ENCODE measurements at regions not wholly inside any gene's neighbourhood (a gene's known extent, or its start where the extent isn't known, plus 50 kb on each side); places are given as distances from the start of the nearest gene placed in this dataset.

GRCh38 chr5:82684659-82685058, 392.5 kb downstream of the TMEM167A start:
- DNase-seq: no peak

- DNase-seq: no peak
These were observed 393.0 kb downstream of the TMEM167A start for GRCh38 chr5:82684165-82684564.

- no peak for DNase-seq
These were observed 397.5 kb downstream of the TMEM167A start for GRCh38 chr5:82679660-82680059.

- no peak for DNase-seq
These were observed 398.5 kb upstream of the RPS23 start for GRCh38 chr5:82676661-82677060.

DNA sequence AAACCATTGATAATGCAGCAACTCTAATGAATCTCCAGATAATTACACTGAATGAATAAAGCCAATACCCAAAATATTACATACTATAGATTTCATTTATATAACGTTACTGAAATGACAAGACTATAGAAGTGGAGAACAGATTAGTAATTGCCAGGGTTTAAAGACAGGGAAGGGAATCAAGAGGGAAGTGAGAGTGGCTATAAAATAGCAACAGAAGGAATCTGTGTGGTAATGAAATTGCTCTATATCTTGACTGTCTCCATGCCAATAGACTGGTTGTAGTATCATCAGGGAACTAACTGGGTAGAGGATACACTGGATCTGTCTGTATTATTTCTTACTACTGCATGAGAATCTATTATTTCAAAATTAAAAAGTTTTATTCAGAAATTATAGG, 396.5 kb upstream of the RPS23 start:
- DNase-seq: no peak

DNA sequence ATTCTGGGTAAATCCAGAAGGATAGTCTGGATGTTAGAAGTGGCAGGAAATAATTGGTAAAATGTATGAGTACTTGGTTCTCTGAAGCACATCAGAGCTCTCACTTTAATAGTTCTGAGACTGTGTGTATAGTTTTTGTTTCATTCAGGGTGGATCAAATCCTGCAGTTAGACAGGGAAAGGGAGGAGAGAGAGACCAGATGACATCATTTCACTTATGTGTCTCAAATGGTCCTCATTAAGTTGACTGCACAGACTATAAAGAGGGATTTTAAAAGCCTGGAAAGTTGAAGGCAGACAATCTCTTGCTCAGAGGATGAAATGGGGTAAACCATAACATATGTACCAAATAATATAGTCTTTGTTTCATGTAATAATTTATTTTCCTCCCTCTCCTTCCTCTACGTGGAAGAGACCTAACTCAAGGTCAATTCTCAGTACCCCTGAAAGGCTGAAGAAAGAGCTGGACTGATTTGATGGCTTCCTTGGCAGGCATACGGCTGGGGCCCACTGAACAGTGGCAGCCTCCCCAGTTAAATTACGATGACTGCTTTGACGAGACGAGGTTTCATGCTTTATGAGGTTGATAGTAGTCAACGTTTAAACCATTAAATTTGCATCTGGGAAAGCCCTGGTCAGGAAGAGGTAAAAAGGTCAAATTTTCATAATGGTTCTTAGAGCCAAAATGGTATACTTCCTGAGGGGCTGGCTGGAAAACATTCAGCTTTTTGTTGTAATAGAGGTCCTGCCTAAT, 395.1 kb upstream of the RPS23 start:
- no peak for DNase-seq

GRCh38 chr5:82670692-82671091, 392.5 kb upstream of the RPS23 start:
- DNase-seq: no peak

DNA sequence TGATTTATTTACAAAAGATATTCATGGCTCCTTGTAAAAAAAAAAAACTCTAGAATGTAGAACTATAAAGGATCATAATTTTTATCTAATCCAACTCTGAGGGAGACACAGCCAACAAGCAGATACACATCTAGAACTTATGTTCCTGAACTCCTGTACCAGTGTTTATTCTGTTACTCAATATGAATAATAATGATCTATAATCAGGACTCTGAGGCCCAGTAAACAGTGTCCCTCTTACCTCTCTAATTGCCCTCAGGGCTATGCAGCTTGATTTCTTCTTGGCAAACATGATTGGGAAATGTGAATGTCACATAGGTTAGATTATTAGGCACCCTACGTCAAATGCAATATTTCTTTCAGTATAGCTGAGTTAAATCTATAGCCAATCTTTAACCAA, 391.6 kb upstream of the RPS23 start:
- no peak for DNase-seq

DNA sequence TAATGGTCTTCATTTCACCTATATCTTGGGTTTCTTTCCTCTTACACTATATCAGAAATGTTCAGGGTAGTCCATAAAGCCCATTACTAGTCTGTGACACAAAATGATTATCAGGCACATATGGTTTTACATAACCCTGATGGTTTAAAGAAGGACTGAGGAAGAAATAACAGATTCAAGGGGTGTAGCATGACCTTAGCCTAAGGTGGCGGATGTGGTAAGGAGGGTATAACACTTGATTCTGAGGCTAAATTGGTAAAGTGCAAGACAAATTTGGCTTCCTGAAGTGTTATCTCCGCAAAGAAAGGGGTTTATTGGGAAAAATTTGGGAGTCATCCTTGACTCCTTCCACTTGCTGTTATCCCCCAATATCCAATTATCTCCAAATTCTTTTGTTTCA, 388.2 kb upstream of the RPS23 start:
- no peak for DNase-seq

DNA sequence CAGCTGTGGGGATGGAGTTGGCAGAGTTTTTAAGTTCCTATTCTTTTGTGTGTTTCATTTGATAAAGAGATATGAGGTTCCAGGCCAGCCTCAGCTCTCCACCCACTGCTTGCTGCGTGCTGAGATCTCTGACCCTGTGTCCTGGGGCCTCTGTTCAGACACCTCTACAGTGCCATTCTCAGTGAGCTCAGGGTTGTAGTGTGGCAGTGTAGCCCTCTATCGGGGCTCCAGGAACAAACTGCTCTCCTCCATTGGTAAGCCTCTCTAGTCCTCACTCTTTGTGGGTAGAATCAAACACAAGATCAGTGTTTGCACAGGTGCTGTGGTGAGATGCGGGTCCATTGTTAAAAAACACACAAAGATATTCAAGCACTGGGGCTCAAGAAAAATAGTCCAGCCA, 386.6 kb upstream of the RPS23 start:
- no peak for DNase-seq

DNA sequence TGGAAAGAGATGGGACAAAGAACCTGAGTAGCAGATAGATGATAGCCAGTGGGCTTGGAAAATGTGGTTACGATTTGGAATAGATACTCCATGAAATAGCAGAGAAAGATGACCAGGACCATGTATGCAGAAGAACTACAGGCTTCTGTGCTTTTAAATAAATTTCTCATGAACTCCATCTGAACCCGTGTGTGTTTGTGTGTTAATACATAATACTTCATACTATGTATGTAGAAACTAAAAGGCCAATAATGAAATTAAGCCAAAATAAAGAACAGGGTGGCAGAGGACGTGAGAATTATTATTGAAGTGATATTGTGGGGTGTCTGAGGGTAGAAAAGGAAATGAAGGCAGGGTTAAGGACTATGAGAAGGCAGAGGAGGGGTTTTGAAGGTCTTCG, 385.1 kb upstream of the RPS23 start:
- no peak for DNase-seq

GRCh38 chr5:82662340-82662739, 384.2 kb upstream of the RPS23 start:
- DNase-seq: no peak

- no peak for DNase-seq
These were observed 383.8 kb upstream of the RPS23 start for GRCh38 chr5:82661933-82662332.

DNA sequence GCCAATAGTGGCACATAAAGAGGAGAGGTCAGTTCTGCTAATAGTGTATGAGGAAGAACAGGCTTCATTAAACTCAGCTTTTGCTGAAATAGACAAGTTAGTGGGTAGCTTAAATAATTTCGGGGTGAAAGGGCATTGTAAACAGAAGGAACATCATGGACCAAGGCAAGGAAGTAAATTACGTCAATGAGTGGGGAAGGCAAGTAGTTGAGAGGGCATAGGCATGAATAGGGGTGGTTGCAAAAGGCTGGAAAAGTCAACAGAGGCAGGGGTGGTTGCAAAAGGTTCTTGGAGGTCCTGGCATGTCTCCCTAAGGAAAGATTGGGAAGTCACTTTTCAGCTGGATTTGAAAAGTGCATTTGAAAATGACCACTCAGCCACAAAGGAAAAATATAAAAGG, 383.3 kb upstream of the RPS23 start:
- DNase-seq: no peak

DNA sequence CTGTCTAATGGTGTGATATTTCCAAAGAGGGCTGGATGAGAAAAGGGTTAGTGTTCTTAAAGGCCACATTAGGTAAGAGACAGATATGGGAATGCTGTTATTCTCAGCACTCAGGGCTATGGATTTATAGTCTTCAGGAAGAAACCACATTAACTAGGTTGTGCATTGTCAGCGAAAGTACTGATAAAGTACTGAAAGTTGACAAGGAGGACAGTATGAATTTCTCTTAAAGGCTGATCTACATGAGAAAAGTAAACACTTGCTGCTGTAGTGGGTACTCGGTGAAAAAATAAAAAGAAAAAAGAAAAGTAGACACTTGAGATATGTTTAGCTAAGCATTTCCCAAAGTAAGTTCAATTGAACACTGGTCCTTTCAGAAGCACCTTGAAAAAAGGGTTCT, 381.0 kb upstream of the RPS23 start:
- no peak for DNase-seq

DNA sequence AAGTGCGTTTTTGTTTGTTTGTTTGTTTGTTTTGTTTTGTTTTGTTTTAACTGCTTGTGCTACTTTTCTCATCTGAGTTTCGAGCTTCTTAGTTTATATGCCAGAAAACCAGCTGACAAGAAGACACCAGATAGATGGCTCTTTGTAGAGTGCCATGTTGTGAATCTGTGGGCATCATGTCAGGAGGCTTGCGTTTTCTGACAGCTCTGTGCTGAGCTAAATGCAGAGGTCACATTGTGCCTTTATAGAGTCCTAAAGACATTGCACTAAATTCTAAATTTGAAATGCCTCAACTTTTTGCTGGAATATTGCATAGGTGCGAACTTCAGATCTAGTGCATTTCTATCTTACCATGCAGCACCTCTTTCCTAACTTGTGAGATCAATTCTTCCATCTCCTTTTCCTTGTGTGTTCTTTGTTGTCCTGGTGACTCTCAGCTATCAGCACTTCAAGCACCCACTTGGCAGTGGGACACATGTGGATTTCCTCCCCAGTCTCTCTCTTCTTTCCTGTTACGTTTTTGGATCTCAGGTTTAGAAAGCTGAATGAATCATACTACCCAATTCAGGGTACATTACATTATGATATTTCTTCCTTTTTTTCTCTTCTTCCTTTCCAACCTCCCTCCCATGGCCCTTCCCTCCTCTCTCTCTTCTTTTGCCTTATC, 379.0 kb upstream of the RPS23 start:
- no peak for DNase-seq

DNA sequence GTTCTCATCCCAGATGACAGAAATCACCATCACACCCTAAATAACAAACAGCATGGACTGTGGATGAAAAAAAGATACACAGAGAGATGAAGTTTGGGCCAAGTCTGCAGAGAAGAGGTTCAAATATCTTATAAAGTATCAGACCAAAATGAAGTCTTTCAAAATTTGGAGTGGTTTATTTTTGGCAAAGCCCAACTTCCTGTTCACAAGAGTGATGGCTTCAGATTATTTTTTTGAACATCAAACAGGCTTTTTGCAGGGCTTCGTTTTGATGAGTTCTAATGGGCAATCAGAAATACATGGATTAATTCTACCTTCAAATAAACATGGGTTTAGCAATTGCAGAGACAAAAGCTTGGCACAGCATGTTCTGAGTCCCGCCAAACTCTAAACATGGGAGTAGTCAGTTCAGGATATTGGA, 378.2 kb upstream of the RPS23 start:
- DNase-seq: no peak

DNA sequence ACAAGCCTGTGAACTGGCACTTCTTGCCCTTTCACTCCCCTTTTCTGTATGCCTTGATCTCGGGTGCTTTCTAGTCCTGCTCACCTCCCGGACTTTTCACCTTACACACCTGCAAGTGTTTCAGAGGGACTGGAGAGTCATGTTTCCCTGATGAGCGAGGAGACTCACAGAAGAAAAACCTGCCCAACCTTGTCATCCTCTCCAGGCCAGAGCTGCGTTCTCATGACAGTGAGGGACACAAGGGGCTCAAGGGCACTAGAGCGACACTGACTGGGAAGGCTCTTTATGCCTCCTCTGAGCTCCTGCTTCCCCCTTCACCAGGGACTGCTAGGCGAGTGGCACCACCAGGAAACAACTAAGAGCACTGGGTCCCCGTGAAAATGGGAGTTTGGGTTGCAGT, 376.9 kb upstream of the RPS23 start:
- DNase-seq: no peak

- DNase-seq: no peak
These were observed 371.8 kb upstream of the RPS23 start for GRCh38 chr5:82649943-82650342.

GRCh38 chr5:82644766-82645165, 366.6 kb upstream of the RPS23 start:
- no peak for DNase-seq

- DNase-seq: no peak
These were observed 366.1 kb upstream of the RPS23 start for GRCh38 chr5:82644229-82644628.

GRCh38 chr5:82642313-82642712, 364.2 kb upstream of the RPS23 start:
- no peak for DNase-seq

DNA sequence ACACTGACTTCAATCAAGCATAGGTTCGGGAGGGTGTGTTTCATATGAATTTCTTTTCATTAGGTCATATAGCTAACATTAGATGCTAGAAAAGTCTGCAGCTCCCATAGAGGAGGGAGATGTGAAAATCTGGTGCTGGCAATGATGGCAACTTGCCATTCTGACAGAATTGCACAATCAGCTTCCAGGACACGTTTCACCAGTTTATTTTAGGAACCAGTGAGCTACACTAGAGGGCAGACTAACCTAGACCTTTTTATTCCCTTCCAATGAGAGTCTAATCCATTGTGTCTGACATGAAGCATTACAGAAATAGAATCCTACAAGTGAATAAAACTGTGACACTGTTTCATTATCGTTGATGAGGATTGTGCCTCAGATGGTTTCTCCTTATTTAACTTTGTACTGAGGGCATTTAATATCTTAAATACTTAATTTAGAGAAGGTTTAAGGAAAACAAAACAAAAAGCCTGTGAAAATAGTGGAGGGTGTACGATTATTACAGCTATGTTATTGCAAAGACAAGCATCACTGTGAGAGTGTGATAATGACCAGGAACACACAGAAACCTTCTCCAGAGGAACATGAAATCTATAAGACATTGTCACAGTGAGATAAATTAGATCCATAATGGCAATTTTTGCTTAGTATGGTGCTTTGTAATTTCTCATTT, 363.3 kb upstream of the RPS23 start:
- no peak for DNase-seq

- no peak for DNase-seq
These were observed 362.8 kb upstream of the RPS23 start for GRCh38 chr5:82640916-82641315.

Measured in cerebellar nuclear complex (tissue), 1 donor.